ACC112 (cell line): ENCODE measurements at regions not wholly inside any gene's neighbourhood (a gene's known extent, or its start where the extent isn't known, plus 50 kb on each side); places are given as distances from the start of the nearest gene placed in this dataset.
A peak's percentile ranks its signal among the peaks of the same experiment; 100 is the strongest.
"Not testable (repeated sequence)": the region's sequence is repeated elsewhere in the genome, so short reads cannot be mapped to it uniquely, and the experiment has no call there.

ENCODE experiments used
- H2AFZ ChIP-seq: fragments of 200-600 bp; sonication (generic); one replicate; pipeline ENCODE4 v1.6.0; 2017; ENCODE audit warnings: antibody characterized with exemption, low read length; ENCODE audit not compliant: unreplicated experiment
- H3K27ac ChIP-seq: fragments of 200-600 bp; sonication (generic); 2 replicates; pipeline ENCODE4 v1.5.1; 2014; ENCODE audit warnings: low read depth, mild to moderate bottlenecking, antibody characterized with exemption, low read length, moderate library complexity
- H3K27me3 ChIP-seq: fragments of 200-600 bp; sonication (generic); 2 replicates; pipeline ENCODE4 v1.6.1; 2014; ENCODE audit warnings: mild to moderate bottlenecking, antibody characterized with exemption, low read length, moderate library complexity, mixed read lengths; ENCODE audit not compliant: insufficient read depth
- H3K36me3 ChIP-seq: fragments of 200-600 bp; sonication (generic); 2 replicates; pipeline ENCODE4 v1.6.1; 2016; ENCODE audit warnings: mild to moderate bottlenecking, antibody characterized with exemption, low read length, moderate library complexity, mixed read lengths; ENCODE audit not compliant: insufficient read depth
- H3K4me1 ChIP-seq: fragments of 200-600 bp; sonication (generic); one replicate; pipeline ENCODE4 v1.6.1; 2016; ENCODE audit warnings: low read length, mixed read lengths; ENCODE audit not compliant: insufficient read depth, unreplicated experiment, control insufficient read depth
- H3K4me3 ChIP-seq: fragments of 200-600 bp; sonication (generic); 2 replicates; pipeline ENCODE4 v1.5.1; 2014; ENCODE audit warnings: mild to moderate bottlenecking, low read depth, low read length
- H3K79me2 ChIP-seq: fragments of 200-600 bp; sonication (generic); one replicate; pipeline ENCODE4 v1.6.0; 2016; ENCODE audit warnings: low read length; ENCODE audit not compliant: control insufficient read depth, unreplicated experiment, insufficient read depth

DNA sequence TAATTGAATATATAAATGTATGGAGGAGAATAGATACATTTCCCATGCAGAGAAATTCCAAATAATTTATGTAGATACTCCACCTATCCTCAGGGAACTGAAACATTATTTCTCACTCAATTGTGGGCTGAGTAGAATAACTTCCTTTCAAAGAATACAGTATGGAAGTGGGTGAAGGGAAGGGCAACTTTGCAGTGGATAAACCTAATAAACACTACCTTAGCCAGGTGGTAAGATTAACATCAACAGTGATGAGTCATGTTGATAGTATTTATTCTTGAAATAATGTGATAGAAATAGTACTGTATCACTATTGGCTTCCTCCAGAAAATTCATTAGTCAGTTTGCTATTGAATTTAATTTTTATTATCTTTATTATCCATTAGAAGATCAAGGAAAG is 716.4 kb upstream of the CHAC2 start:
- no peaks in the 10 kb centered on the region for H3K4me1 ChIP-seq
- no peak overlapping the region for H3K27ac ChIP-seq
- H2AFZ ChIP-seq, result no peak overlapping the region
- H3K4me3 ChIP-seq, result no peak overlapping the region
- H3K27me3 ChIP-seq, result no peaks in the 10 kb centered on the region
- no peaks in the 10 kb centered on the region for H3K79me2 ChIP-seq
- no peaks in the 10 kb centered on the region for H3K36me3 ChIP-seq

- H3K36me3 ChIP-seq, result no peaks in the 10 kb centered on the region
- H3K27ac ChIP-seq, result no peak overlapping the region
- H3K4me1 ChIP-seq, result peaks cover 5% of the 10 kb centered on the region
- H2AFZ ChIP-seq, result no peak overlapping the region
- no peaks in the 10 kb centered on the region for H3K79me2 ChIP-seq
- no peak overlapping the region for H3K4me3 ChIP-seq
- H3K27me3 ChIP-seq, result no peaks in the 10 kb centered on the region
Observed at GRCh38 chr2:53040536-53041229, 726.9 kb upstream of the CHAC2 start.

DNA sequence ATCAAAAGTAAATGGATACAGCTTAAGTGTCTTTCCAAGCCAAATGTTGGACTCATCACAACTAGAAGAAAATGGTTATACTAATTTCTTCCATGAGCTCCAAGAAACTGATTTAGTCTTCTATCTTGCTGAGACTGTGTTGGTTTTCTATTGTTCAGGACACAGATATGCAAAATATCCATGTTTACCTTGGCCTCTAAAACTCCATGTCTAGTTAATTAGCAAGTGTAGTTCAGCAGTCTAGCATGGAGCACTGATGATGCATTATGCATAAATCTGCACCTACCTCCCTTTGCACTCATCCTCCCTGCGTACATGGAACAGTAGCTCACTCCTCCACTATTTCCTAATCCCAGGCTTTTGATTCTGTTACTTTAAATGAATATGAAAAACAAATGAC is 731.4 kb upstream of the CHAC2 start:
- H2AFZ ChIP-seq, result peak overlapping the region; percentile 17
- no peaks in the 10 kb centered on the region for H3K79me2 ChIP-seq
- peaks cover 14% of the 10 kb centered on the region for H3K4me1 ChIP-seq
- no peaks in the 10 kb centered on the region for H3K36me3 ChIP-seq
- no peaks in the 10 kb centered on the region for H3K27me3 ChIP-seq
- no peak overlapping the region for H3K4me3 ChIP-seq
- no peak overlapping the region for H3K27ac ChIP-seq

- no peak overlapping the region for H3K27ac ChIP-seq
Observed at GRCh38 chr2:53035153-53035552, 732.5 kb upstream of the CHAC2 start.

DNA sequence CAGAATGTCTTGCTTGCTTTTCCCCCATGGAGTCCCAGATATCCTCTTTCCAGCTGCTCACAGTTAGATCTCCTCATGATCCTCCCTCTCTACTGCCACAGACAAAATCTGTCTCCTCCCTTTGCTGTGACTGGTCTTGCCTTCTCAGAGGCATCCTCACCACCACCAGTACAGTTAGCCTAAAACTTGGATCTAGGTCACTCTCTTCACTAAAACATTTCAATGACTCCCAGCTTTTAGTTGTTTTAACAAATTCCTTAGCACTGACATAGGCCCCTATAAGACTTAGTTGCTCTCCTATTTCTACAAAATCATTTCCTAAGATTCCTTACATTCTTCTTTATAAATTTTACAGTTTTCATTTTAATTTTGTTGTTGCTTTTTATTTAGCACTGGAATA is 734.2 kb upstream of the CHAC2 start:
- no peak overlapping the region for H2AFZ ChIP-seq
- H3K4me3 ChIP-seq, result no peak overlapping the region
- H3K27me3 ChIP-seq, result no peaks in the 10 kb centered on the region
- H3K36me3 ChIP-seq, result no peaks in the 10 kb centered on the region
- peak overlapping the region; percentile 9; the same call in 1 of the 2 replicates for H3K27ac ChIP-seq
- peaks cover 16% of the 10 kb centered on the region for H3K4me1 ChIP-seq
- no peaks in the 10 kb centered on the region for H3K79me2 ChIP-seq

More at GRCh38 chr2:53035153-53035552, 732.5 kb upstream of the CHAC2 start:
- no peaks in the 10 kb centered on the region for H3K36me3 ChIP-seq
- peaks cover 14% of the 10 kb centered on the region for H3K4me1 ChIP-seq
- H3K4me3 ChIP-seq, result no peak overlapping the region
- H2AFZ ChIP-seq, result no peak overlapping the region
- no peaks in the 10 kb centered on the region for H3K79me2 ChIP-seq
- H3K27me3 ChIP-seq, result no peaks in the 10 kb centered on the region

DNA sequence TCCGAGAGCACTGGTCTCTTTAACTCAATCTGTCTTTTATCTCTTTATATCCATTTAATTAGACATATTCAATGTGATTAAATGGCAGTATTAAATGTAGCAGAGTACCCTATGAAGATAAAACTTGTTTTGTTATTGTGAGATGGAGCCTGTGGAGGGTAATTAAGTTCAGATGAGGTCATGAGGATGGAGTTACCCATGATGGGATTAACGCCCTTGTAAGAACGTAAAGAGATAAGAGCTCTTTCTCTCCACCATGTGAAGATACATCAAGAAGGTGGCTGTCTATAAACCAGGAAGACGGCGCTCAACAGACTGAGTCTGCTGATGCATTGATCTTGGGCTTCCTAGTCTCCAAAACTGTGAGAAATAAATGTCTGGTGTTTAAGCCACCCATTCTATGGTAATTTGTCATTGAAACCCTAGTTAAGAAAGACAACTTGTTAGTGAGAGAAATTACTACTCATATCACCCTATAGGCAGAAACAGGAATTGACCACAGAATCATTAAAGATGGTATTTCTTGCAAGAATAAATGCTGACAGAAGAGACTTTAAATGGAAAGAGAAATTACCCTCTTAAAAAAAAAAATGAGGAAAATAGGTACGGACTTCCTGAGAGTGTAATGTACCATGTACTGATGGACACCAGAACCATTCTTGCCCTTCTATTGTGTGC is 738.7 kb upstream of the CHAC2 start:
- Histone ChIP-seq H3K27ac (no peak overlapping the region), H3K79me2 (no peaks in the 10 kb centered on the region), H3K36me3 (no peaks in the 10 kb centered on the region), H3K27me3 (no peaks in the 10 kb centered on the region), H3K4me1 (peaks cover 11% of the 10 kb centered on the region), H2AFZ (no peak overlapping the region), H3K4me3 (no peak overlapping the region)

- H3K36me3 ChIP-seq, result no peaks in the 10 kb centered on the region
- no peak overlapping the region for H3K4me3 ChIP-seq
- no peak overlapping the region for H3K27ac ChIP-seq
- peaks cover 7% of the 10 kb centered on the region for H3K4me1 ChIP-seq
- no peaks in the 10 kb centered on the region for H3K27me3 ChIP-seq
- no peak overlapping the region for H2AFZ ChIP-seq
- H3K79me2 ChIP-seq, result no peaks in the 10 kb centered on the region
Observed at GRCh38 chr2:53028225-53028624, 739.4 kb upstream of the CHAC2 start.

DNA sequence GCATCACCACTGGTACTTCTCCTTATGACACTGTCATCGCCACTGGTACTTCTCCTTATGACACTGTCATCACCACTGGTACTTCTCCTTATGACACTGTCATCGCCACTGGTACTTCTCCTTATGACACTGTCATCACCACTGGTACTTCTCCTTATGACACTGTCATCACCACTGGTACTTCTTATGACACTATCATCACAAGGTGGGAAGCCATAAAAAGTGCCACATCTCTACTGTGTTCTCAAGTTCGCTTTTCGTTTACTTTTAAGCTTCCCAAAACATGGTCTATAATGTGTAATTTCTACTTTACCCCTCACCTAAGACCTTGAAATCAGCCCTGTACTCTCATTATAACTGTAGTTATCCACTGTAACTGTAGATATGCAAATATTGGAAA is 745.4 kb upstream of the CHAC2 start:
- H3K36me3 ChIP-seq, H3K4me3 ChIP-seq, H3K27me3 ChIP-seq, H3K4me1 ChIP-seq, H3K79me2 ChIP-seq, H3K27ac ChIP-seq, H2AFZ ChIP-seq: not testable (repeated sequence)

DNA sequence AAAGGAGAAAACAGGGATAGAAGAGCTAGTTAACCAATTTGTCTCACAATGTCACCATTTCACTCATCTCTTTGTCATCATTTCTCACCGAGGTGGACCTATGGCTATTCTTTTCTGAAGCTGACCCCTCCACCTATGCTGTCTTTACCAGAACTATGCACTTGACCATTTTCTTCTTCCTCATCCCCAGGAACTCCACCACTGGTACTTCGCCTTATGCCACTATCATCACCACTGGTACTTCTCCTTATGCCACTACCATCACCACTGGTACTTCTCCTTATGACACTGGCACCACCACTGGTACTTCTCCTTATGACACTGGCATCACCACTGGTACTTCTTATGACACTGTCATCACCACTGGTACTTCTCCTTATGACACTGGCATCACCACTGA is 745.8 kb upstream of the CHAC2 start:
- H2AFZ ChIP-seq, result no peak overlapping the region
- no peaks in the 10 kb centered on the region for H3K27me3 ChIP-seq
- no peak overlapping the region for H3K27ac ChIP-seq
- no peak overlapping the region for H3K4me3 ChIP-seq
- no peaks in the 10 kb centered on the region for H3K4me1 ChIP-seq
- H3K79me2 ChIP-seq, result no peaks in the 10 kb centered on the region
- no peaks in the 10 kb centered on the region for H3K36me3 ChIP-seq

DNA sequence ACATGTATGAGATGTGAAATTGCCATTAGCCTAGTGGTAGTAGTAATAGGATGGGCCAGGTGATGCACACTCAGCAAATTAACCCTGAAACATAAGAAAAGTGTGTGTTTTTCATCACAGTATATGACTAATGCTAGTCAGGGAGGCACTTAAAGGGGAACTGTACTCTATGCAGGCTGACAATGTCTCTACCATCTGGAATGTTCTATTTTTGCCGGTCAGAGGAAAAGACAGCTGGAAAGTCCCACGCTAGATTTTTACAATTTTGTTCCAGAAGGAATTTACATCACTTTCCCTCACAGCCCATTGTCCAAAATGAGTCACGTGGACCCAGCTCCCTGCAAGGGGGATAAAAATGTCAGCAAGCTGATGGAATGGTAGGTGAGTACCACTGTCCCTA is 746.3 kb upstream of the CHAC2 start:
- Histone ChIP-seq H3K27me3 (no peaks in the 10 kb centered on the region), H3K4me1 (no peaks in the 10 kb centered on the region), H3K36me3 (no peaks in the 10 kb centered on the region), H2AFZ (no peak overlapping the region), H3K27ac (no peak overlapping the region), H3K4me3 (no peak overlapping the region), H3K79me2 (no peaks in the 10 kb centered on the region)

DNA sequence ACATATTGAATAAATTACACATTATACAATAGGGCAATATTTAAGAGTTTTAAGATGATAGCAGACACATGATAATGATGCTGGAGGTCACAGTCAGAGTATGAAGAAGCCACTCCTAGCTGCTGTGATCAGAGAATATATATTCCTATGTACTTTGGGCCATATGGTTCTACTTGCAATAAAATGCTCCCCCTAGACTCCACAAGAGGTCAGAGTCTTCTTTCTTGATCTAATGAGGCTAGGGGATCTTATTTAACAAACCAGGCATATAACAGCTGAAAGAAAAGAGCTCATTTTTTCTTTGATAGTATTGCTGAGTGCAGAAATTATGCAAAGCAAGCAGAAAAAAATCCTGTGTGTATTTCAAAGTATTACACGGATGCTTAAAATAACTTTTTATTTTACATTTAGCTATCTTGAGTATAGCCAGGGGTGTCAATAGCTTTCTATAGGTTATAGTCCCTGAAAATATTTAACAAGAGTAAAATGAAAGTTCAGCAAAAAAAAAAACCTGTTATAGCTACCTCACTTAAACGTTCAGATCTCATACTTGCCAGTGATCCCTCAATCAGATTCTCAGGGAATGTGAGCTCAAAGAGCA is 748.7 kb upstream of the CHAC2 start:
- no peaks in the 10 kb centered on the region for H3K27me3 ChIP-seq
- H3K4me3 ChIP-seq, result no peak overlapping the region
- H3K4me1 ChIP-seq, result no peaks in the 10 kb centered on the region
- no peaks in the 10 kb centered on the region for H3K36me3 ChIP-seq
- no peaks in the 10 kb centered on the region for H3K79me2 ChIP-seq
- no peak overlapping the region for H3K27ac ChIP-seq
- no peak overlapping the region for H2AFZ ChIP-seq
